Epithelial cell of proximal tubule (primary cell): ENCODE measurements at regions not wholly inside any gene's neighbourhood (a gene's known extent, or its start where the extent isn't known, plus 50 kb on each side); places are given as distances from the start of the nearest gene placed in this dataset.

Experiments
- DNase-seq: peaks from one replicate; pipeline ENCODE4 v3.0.0-alpha.2; 2011; ENCODE audit warnings: low read depth
- H3K4me3 ChIP-seq: 2 replicates; pipeline ENCODE4 v1.5.1; 2011; ENCODE audit warnings: low read depth, mild to moderate bottlenecking, low read length
- TF ChIP-seq, protein P1 (sequence below): conservative IDR thresholded peaks from 2 replicates; pipeline ENCODE4 v1.5.1; 2012; ENCODE audit warnings: low read depth, mild to moderate bottlenecking, low read length

DNA sequence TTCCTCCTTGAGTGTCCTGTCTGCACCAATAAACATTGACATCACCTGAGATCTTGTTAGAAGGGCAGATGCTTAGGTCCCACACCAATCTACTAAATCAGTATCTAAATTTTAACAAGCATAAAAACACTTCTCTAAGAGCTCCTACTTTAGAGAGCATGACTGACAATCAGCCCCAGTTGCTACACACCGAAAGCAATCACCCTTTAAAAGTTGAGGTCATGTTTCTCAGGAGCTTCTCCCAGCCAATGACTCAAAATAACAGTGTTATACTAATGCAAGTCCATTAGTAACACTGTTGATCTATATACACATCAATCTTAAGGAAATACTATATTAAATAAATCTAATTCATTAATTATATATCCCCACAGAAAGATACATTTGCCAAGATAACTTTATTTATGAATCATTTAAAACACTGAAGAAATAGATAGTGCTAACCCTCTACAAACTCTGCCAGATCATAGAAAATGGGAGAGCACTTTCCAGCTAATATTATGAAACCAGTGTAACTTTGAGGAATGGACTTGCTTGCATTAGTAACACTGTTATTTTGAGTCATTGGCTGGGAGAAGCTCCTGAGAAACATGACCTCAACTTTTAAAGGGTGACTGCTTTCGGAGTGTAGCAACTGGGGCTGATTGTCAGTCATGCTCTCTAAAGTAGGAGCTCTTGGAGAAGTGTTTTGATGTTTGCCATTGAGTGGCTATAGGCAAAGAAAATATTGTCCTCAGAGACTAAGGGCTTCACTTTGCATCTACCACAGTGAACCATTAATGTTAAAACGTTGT is 109.8 kb upstream of the HDX start:
- no peak overlapping the region for H3K4me3 ChIP-seq
- DNase-seq = peak; percentile 25
- TF ChIP-seq, protein P1, sequence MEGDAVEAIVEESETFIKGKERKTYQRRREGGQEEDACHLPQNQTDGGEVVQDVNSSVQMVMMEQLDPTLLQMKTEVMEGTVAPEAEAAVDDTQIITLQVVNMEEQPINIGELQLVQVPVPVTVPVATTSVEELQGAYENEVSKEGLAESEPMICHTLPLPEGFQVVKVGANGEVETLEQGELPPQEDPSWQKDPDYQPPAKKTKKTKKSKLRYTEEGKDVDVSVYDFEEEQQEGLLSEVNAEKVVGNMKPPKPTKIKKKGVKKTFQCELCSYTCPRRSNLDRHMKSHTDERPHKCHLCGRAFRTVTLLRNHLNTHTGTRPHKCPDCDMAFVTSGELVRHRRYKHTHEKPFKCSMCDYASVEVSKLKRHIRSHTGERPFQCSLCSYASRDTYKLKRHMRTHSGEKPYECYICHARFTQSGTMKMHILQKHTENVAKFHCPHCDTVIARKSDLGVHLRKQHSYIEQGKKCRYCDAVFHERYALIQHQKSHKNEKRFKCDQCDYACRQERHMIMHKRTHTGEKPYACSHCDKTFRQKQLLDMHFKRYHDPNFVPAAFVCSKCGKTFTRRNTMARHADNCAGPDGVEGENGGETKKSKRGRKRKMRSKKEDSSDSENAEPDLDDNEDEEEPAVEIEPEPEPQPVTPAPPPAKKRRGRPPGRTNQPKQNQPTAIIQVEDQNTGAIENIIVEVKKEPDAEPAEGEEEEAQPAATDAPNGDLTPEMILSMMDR = no peak

DNA sequence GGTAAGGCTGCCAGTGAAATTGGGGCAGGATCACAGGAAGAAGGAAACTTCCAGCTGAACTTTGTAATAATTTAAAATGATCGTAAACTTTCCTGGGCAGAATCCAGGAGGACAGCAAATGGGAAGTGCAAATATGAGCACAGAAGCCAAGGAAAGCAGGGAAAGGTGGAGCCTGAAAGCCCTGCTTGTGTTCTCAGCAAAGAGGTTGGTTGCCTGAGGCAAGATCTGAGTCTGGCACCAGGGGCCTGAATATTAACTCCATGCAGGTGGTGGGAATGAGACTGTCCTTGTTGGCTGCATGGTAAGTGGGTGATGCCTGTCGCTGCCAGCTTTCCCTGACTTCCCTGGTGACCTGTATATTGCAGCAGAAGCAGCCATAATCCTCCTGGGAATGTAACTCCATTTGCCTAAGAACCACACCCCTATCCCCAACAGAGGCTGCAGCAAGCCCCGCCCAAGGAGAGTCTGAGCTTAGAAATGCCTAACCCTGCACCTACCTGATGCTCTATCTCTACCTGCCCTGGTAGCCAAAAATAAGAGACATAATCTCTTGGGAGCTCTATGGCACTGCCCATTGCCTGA is 132.0 kb upstream of the HDX start:
- H3K4me3 ChIP-seq = no peak overlapping the region
- DNase-seq = no peak
- TF ChIP-seq, protein P1 = no peak

DNA sequence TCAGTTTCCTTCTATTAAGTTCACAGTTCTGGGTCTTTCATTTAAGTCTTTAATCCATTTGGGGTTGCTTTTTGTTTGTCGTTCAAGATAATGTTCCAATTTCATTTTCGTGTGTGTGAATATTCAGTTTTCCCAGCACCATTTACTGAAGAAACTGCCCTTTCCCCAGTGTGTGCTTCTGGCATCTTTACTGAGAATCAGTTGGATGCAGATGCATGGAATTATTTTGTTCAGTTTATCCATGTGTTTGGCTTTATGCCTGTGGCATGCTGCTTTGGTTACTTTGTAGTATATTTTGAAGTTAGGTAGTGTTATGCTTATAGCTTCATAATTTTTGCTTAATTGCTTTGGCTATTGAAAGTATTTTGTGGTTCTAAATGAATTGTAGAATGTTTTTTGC is 163.8 kb upstream of the HDX start:
- DNase-seq = no peak
- TF ChIP-seq, protein P1 = no peak
- no peak overlapping the region for H3K4me3 ChIP-seq

DNA sequence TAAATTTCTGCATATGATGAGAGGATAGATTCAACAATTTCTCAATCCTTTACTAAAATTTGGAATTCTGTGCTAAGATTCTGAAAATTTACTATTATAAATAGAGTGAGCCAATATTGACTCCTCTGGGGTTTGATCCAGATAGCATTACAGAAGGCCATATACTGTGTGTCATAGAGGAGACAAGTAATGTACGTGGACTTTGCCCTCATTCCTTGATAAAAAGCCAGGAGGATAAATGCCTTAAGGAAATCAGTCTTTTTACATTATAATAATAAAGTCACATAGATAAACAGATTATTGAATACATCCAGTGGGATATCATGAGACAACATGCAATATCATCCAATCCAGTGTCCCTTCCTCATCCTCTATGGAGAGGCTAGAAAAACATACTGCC is 188.0 kb upstream of the HDX start:
- DNase-seq = no peak
- no peak overlapping the region for H3K4me3 ChIP-seq
- TF ChIP-seq, protein P1 = no peak

DNA sequence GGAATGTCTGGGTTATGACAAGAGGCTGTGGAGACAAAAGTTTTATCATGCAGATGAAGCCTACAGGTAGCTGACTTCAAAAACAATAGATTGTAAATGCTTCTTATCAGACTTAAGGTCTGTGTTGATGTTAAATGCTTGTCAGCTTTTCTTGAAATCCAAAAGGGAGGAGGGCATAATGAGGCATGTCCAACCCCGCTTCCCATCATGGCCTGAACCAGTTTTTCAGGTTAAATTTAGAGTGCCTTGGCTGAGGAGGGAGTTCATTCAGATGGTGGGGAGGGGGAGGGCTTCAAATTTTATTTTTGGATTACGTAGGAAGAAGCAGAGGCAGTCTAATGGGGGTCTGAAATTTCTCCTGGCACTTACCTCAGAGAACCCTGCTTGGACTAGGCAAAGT is 207.7 kb upstream of the HDX start:
- DNase-seq = no peak
- TF ChIP-seq, protein P1 = no peak
- H3K4me3 ChIP-seq = no peak overlapping the region

DNA sequence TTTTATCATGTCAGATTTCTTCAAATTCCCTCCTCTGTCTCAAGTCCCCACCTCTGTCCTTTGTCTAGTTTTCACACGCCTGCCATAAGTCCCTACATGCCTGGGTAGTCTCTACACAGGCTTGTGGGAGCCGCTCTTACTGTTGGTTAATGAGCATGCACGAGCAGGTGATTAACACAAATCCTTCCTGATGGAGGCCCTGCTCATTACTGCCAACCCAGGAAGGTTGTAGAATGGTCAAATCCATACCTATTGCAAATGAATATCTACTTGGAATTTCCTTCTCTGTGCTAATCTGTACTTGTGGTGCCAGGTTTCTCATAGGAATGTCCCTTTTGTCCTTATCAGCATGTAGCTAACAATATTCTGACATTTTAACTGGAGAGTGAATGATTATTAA is 208.4 kb upstream of the HDX start:
- H3K4me3 ChIP-seq = no peak overlapping the region
- DNase-seq = no peak
- TF ChIP-seq, protein P1 = no peak

DNA sequence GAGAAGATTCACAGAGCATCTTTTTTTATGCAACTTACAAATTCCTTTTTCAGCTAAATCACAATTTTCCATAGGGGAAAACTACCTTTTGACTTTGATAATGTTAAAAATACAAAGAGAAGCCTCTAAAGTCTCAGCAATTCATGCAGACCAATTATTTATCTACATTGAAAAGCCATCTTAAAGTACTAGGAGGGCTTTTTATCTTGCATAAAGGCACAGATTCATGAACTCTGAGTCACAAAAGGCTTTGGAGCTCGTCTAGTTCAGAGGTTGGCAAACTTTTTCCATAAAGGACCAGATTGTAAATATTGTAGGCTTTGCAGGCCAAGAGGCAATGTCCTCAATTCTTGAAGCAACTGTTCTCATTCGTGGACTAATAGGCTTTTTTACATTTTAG is 210.4 kb upstream of the HDX start:
- TF ChIP-seq, protein P1 = no peak
- no peak for DNase-seq
- H3K4me3 ChIP-seq = no peak overlapping the region
